NCI-H187 (cell line): ENCODE measurements at regions not wholly inside any gene's neighbourhood (a gene's known extent, or its start where the extent isn't known, plus 50 kb on each side); places are given as distances from the start of the nearest gene placed in this dataset.
A peak's percentile ranks its signal among the peaks of the same experiment; 100 is the strongest.
"Not testable (repeated sequence)": the region's sequence is repeated elsewhere in the genome, so short reads cannot be mapped to it uniquely, and the experiment has no call there.

Source experiments
- DNase-seq, 2 experiments: peaks; one replicate each; lab custom pipeline; 2025; lab: John Stamatoyannopoulos, UW

DNA sequence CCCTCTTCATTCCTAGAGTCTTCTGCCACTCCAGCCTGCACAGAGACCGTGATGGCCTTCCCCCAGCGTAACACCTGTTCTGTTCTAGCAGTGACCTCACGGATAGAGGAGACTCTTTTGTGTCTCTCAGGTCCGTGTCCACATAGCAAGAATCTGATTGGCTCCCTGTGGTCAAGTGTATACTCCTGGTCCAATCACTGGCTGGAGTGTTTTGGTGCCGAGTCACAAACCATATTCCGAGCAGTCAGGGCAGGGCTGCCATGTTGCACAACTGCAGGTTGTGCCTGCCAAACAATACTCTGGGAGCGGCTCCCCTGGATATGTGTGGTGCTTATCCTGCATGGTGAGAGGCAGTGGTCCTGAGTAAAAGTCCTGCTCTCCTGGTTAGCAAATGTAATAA, 402.4 kb downstream of the KCNRG start:
- no peak for DNase-seq

- no peak for DNase-seq
Observed at GRCh38 chr13:50419331-50419865, 404.2 kb downstream of the KCNRG start.

DNA sequence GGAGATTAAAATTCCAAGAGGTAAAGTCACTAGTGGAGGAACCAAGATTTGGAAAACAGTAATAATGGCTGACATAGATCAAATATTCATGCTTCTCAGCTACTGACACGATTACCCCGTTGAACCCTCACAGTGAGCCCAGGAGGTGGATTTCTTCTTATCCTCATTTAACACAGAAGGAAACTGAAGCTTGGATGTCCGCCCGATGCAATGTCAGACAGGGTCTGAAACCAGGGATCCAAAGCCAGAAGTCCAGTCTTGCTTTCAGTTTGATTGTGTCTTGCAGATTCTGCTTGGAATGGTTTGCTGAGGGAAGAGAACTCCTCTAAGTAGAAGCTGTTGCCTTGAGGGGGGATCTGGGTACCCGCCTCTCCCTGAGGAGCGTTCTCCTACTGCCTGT, 404.7 kb downstream of the KCNRG start:
- no peak for DNase-seq

GRCh38 chr13:50420718-50421472, 405.7 kb downstream of the KCNRG start:
- no peak for DNase-seq

DNA sequence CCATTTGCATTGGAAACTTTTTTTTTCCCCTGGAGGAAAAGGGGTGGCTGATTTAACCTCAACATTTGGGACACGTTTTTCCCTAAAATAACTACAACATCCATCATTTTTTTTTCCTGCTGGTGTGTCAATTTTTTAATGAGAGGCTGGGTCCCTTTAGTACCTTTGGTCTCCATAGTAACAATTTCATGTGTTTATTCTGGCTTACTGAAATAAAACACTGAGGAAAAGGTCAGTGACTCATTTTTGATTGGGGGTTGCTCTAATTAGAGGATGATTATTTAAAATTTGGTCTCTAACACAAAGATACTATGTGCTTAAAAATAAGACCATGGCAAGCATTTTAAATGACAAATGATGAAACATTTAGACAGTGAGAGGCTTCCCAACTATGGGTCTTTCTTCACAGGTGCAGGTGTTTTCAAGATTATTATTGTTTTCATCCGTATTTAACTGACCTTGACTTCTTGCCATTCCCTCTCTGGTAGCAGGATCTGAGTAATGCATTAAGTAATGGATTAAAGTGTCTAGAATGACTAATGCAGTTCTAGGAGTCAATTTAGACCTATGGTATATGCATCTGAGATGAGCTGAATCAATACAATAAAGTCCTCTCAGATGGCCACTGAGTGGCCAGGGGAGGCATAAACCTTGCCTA, 406.4 kb downstream of the KCNRG start:
- peak in 1 of 2 experiments; percentile 41 for DNase-seq

DNA sequence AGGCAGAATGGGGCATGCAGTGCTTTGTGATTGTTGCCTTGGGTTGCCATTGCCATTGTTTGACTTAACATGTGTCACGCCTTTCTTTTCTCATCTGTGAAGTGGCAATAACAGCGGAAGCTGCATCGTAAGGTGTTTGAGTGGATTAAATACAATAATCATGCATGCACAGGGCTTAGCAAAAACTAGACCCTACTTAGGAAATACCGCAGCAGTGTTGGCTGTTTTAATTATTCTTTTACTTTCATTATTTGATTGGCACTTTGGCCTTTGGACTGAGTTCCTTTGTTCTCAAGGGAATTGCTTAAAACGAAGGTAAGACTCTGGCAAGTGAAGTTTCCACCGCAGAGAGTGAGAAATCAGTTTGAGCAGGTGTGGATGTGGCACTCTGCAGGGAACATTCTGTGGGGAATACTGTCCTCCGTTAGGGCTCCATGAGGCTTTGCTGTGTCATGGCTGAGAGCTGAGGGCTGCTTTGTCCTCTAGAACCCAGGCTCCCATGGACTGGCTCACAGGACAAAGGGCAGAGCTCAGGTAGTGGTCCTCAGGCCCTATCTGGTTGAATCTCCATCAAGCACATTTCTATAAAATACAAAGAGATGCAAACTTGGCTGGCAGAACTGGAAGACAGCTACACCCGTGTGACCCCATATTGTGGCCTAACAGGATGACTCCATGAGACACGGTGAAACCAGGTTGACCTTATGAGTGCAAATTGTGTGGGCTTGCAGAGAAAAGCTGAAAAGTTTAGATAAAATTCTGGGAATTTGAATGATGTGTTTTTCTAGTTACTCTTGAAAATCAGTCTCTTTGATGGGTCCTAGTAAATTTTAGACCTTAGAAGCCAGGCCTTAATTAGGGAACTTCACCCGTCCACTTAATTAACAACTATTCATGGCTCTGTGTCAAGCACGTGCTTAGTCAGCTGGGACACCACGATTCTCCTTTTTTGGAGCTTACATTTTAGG, 407.2 kb downstream of the KCNRG start:
- DNase-seq: peak; percentile 60 to 66

DNA sequence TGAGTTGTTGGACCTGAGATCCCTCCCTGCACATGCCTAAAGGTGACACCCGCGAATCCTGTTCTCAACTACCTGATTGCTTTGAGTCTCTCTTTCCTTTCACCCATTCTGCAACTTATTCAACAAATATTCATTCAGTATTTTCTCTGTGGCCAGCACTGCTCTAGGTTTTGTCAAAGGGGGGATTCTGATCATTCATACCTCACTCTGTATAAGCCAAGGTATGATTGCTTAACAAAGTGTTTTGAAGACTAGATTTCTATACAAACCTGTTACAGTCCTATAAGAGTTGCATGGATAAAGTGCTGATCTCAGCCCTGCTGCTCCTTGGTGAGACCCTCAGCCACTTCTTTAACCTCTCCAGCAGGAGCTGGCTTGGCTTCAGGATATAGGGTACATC, 409.7 kb downstream of the KCNRG start:
- DNase-seq: no peak

GRCh38 chr13:50425772-50426171, 410.5 kb downstream of the KCNRG start:
- no peak for DNase-seq

GRCh38 chr13:50426927-50427326, 411.7 kb downstream of the KCNRG start:
- DNase-seq: no peak

- DNase-seq: not testable (repeated sequence)
Observed at GRCh38 chr13:50427511-50427910, 412.3 kb downstream of the KCNRG start.

DNA sequence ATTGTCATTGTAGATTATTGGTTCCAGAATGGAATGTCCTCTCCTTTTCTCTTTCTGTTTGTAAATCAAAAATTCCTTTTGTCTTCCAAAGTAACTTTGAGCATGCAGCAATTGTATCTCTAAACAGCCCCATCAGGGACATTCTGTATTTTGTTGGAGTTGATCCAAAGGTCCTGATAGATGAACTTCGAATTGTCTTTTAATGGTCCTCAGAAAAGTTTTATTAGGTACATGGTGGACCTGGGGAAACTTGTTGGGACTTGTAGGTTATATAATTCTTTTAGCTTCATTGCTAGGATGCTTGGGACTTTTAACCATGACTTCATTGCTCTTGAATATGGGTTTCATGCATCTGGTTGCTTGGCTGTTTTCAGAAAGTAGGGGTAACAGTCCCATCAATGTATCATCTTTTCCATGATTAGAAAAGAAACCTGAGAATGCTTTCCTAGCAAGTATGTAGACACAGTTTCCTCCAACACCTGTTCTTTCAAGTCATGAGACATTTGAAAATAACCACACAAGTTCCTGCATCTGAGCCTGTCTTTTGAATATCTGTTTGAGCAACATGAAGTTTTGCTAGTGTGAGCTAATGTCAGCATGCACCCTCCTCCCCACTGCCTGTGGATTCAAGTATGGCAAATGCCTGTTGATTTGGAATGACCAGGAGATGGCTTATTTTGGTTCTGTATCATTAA, 413.1 kb downstream of the KCNRG start:
- DNase-seq: no peak

GRCh38 chr13:50435011-50435410, 408.5 kb downstream of the DLEU7 start:
- no peak for DNase-seq

GRCh38 chr13:50437252-50437651, 406.2 kb downstream of the DLEU7 start:
- DNase-seq: no peak

DNA sequence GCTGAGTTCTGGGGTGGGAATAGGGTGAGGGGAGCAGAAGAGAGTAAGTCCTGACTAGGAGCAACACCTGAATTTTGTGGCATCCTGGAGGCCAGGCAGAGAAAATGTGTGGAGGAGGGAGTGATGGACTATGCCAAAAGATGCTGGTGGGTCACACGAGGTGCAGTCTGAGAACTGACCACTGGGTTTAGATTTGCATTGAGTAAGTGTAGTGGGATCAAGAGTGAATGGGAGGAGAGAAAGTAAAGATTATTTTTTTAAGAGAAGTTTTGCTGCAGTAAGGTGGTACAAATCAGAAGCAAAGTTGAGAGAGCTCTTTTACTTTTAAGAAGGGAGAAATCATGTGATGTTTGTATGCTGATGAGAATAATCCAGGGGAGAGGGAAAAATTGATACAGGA, 405.1 kb downstream of the DLEU7 start:
- DNase-seq: no peak

DNA sequence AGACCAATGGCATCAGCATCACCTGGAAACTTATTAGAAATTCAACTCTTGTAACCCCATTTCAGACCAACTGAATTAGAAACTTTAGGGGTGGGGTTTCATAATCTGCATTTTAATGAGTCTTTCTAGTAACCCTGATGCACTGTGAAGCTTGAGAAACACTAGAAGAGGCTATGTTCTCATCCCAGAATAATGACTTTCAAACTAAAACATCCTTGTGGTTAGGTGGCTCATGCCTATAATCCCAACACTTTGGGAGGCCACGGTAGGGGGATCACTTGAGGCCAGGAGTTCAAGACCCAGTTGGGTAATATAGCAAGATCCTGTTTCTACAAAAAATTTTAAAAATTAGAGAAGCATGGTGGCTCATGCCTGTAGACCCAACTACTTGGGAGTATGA, 402.4 kb downstream of the DLEU7 start:
- no peak for DNase-seq

DNA sequence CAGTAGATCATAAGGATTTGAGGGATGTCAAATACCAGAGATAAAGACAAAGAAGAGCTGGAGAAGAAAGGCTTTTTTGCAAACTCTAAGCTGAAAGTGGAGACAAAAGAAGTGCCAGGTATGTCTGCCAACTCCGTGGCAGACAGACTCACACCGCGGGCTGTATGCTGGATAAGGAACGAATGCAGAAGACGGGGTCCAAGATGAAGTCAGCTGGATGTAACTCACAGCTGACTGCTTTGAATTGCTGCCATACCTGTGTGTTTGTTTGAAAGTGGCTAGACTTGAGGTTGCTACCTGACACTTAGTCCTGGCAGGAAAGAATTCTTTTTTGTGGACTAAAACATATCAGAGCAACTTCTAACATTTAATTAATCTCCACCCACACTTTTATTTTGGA, 398.8 kb downstream of the DLEU7 start:
- DNase-seq: no peak

DNA sequence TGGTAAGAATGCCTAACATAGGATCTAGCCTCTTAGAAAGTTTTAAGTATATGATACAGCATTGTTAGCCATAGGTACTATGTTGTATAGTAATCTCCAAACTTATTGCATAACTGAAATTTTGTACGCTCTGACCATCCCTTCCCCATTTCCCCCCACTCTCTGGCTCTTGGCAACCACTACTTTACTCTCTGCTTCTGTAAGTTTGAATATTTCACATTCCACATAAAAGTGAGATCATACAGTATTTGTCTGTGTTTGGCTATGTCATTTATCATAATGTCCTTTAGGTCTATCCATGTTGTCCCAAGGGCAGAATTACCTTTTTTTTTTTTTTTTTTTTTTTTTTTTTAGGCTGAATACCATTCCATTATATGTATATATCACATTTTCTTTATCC, 396.9 kb downstream of the DLEU7 start:
- no peak for DNase-seq

DNA sequence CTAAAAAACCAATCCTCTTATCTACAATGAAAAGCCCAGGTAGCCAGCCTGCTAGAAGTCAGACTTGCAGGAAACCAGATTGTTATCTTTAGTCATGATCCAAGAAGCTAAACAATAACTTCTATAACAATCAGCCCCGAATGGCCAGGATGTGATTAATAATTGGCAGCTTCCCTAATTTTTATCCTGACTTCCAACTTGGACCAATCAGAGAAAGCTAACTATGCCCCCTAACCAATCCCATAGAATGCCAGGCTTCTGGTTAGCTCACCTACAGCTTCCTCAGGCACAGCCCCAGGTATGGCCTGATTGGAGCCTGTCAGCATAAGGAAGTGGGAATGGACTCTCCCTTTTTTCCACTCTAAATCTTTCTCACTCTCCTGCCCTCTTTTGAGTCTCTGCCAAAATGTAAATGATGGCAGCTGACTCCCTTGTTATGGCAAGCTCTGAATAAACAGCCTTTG, 394.9 kb downstream of the DLEU7 start:
- DNase-seq: no peak

DNA sequence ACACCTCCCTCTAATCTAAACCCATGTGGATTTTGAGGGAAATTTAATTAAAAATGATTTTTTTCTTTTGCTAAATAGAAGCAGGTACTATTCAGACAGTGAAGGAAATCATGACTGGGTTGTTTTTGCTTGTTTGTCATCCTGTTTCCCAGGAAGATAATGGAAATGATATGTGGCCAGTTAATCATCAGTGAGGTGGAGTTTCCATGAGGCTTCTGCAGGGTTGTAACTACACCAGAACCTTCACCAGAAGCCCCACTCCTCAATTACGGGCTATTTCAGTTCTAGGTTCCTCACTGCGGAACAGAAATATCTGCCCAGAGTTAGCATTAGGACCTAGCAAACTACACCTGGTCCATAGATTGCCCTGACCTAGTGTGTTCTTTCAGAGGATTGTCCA, 394.0 kb downstream of the DLEU7 start:
- DNase-seq: no peak

GRCh38 chr13:50450279-50450678, 393.2 kb downstream of the DLEU7 start:
- no peak for DNase-seq

GRCh38 chr13:50451609-50452008, 391.9 kb downstream of the DLEU7 start:
- DNase-seq: no peak

DNA sequence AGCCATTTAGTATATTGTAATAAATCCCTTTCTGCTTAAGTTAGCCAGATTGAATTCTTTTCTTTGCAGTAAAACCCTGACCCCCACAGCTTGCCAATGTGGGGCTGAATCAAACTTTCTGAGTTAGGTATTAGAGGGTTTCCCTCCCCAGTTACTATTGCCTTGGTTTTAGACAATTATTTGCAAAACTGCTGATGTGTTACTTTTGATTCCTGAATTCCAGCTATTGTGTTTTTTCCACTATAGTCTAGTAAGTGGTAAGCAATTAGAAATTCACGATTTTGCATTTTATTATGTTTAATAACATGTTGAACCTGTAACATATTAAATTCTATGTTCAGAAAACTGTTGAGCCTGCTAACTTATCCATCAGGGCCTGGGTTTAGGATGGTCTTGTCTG, 391.5 kb downstream of the DLEU7 start:
- no peak for DNase-seq
